Neutrophil (primary cell): ENCODE measurements at regions not wholly inside any gene's neighbourhood (a gene's known extent, or its start where the extent isn't known, plus 50 kb on each side); places are given as distances from the start of the nearest gene placed in this dataset.

ENCODE experiments used
- H3K27ac ChIP-seq: fragments of 200-600 bp; sonication (generic); 2 replicates; pipeline ENCODE4 v1.5.1; 2016; ENCODE audit warnings: mild to moderate bottlenecking, moderate library complexity
- H3K27me3 ChIP-seq: fragments of 200-600 bp; sonication (generic); 2 replicates; pipeline ENCODE4 v1.6.0; 2016; ENCODE audit warnings: mild to moderate bottlenecking
- H3K36me3 ChIP-seq: fragments of 200-600 bp; sonication (generic); 2 replicates; pipeline ENCODE4 v1.5.1; 2017
- H3K4me1 ChIP-seq, 2 experiments: fragments of 200-600 bp in 1 of 2; sonication (generic) in 1 of 2; 1 replicate in 1 of 2; 2 replicates in 1 of 2; pipeline versions ENCODE4 v1.5.1 to v1.6.1; 2013 to 2016; ENCODE audit warnings: low read depth in 1 of 2, low read length in 1 of 2, mild to moderate bottlenecking in 1 of 2, moderate library complexity in 1 of 2; ENCODE audit not compliant: control insufficient read depth in 1 of 2, insufficient read depth in 1 of 2
- H3K4me3 ChIP-seq, 2 experiments: fragments of 200-600 bp in 1 of 2; sonication (generic) in 1 of 2; 1 replicate in 1 of 2; 2 replicates in 1 of 2; pipeline ENCODE4 v1.5.1; 2013 to 2016; ENCODE audit warnings: low read depth in 1 of 2, low read length in 1 of 2, mild to moderate bottlenecking in 1 of 2, moderate library complexity in 1 of 2
- H3K9me3 ChIP-seq: fragments of 200-600 bp; sonication (generic); 2 replicates; pipeline ENCODE4 v1.5.1; 2016
- CTCF ChIP-seq: fragments of 200-600 bp; sonication (generic); IDR thresholded peaks from 2 replicates; pipeline ENCODE4 v1.5.1; 2016; ENCODE audit warnings: antibody characterized with exemption

GRCh38 chr4:141462361-141462760 is 174.0 kb upstream of the IL15 start:
- H3K36me3 ChIP-seq = no peaks in the 10 kb centered on the region
- no peak for TF ChIP-seq CTCF
- H3K27ac ChIP-seq = no peak overlapping the region
- no peaks in the 10 kb centered on the region for H3K9me3 ChIP-seq
- no peaks in the 10 kb centered on the region for H3K27me3 ChIP-seq
- H3K4me1 ChIP-seq = no peaks in the 10 kb centered on the region
- no peak overlapping the region for H3K4me3 ChIP-seq

GRCh38 chr4:141463678-141464077 is 172.7 kb upstream of the IL15 start:
- H3K36me3 ChIP-seq = no peaks in the 10 kb centered on the region
- H3K4me1 ChIP-seq = no peaks in the 10 kb centered on the region
- H3K4me3 ChIP-seq = no peak overlapping the region
- H3K27ac ChIP-seq = no peak overlapping the region
- no peak for TF ChIP-seq CTCF
- no peaks in the 10 kb centered on the region for H3K27me3 ChIP-seq
- no peaks in the 10 kb centered on the region for H3K9me3 ChIP-seq

- no peak overlapping the region for H3K4me3 ChIP-seq
- no peak overlapping the region for H3K27ac ChIP-seq
- no peaks in the 10 kb centered on the region for H3K27me3 ChIP-seq
- H3K4me1 ChIP-seq = no peaks in the 10 kb centered on the region
- H3K9me3 ChIP-seq = no peaks in the 10 kb centered on the region
- H3K36me3 ChIP-seq = no peaks in the 10 kb centered on the region
- no peak for TF ChIP-seq CTCF
Observed at GRCh38 chr4:141464366-141464765, 172.0 kb upstream of the IL15 start.

- H3K36me3 ChIP-seq = no peaks in the 10 kb centered on the region
- TF ChIP-seq CTCF = no peak
- no peaks in the 10 kb centered on the region for H3K9me3 ChIP-seq
- H3K27ac ChIP-seq = no peak overlapping the region
- no peaks in the 10 kb centered on the region for H3K27me3 ChIP-seq
- H3K4me1 ChIP-seq = no peaks in the 10 kb centered on the region
- no peak overlapping the region for H3K4me3 ChIP-seq
Observed at GRCh38 chr4:141465171-141465570, 171.2 kb upstream of the IL15 start.

- TF ChIP-seq CTCF = no peak
- no peaks in the 10 kb centered on the region for H3K4me1 ChIP-seq
- H3K9me3 ChIP-seq = no peaks in the 10 kb centered on the region
Observed at GRCh38 chr4:141467225-141467624, 169.2 kb upstream of the IL15 start.

GRCh38 chr4:141469392-141469791 is 167.0 kb upstream of the IL15 start:
- no peaks in the 10 kb centered on the region for H3K27me3 ChIP-seq
- H3K9me3 ChIP-seq = no peaks in the 10 kb centered on the region
- H3K4me3 ChIP-seq = no peak overlapping the region
- H3K4me1 ChIP-seq = no peaks in the 10 kb centered on the region
- no peaks in the 10 kb centered on the region for H3K36me3 ChIP-seq
- no peak overlapping the region for H3K27ac ChIP-seq
- no peak for TF ChIP-seq CTCF

More at GRCh38 chr4:141467225-141467624, 169.2 kb upstream of the IL15 start:
- H3K36me3 ChIP-seq = no peaks in the 10 kb centered on the region
- H3K27ac ChIP-seq = no peak overlapping the region
- no peaks in the 10 kb centered on the region for H3K27me3 ChIP-seq
- no peak overlapping the region for H3K4me3 ChIP-seq
